22Rv1 (cell line): ENCODE measurements at regions not wholly inside any gene's neighbourhood (a gene's known extent, or its start where the extent isn't known, plus 50 kb on each side); places are given as distances from the start of the nearest gene placed in this dataset.

Experiments used
- ZFX ChIP-seq: fragments of 450-650 bp; IDR thresholded peaks from 2 replicates; pipeline ENCODE4 v1.6.1; 2017; ENCODE audit warnings: antibody characterized with exemption, borderline replicate concordance
- TF ChIP-seq, protein P1 (sequence below): fragments of 450-650 bp; IDR thresholded peaks from 2 replicates; pipeline ENCODE4 v1.5.1; 2017; ENCODE audit warnings: mild to moderate bottlenecking

- TF ChIP-seq, protein P1, sequence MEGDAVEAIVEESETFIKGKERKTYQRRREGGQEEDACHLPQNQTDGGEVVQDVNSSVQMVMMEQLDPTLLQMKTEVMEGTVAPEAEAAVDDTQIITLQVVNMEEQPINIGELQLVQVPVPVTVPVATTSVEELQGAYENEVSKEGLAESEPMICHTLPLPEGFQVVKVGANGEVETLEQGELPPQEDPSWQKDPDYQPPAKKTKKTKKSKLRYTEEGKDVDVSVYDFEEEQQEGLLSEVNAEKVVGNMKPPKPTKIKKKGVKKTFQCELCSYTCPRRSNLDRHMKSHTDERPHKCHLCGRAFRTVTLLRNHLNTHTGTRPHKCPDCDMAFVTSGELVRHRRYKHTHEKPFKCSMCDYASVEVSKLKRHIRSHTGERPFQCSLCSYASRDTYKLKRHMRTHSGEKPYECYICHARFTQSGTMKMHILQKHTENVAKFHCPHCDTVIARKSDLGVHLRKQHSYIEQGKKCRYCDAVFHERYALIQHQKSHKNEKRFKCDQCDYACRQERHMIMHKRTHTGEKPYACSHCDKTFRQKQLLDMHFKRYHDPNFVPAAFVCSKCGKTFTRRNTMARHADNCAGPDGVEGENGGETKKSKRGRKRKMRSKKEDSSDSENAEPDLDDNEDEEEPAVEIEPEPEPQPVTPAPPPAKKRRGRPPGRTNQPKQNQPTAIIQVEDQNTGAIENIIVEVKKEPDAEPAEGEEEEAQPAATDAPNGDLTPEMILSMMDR = no peak
- TF ChIP-seq ZFX = no peak
Measured at GRCh38 chr14:44736326-44736725, 225.4 kb downstream of the KLHL28 start.
